ENCODE measurements at regions not wholly inside any gene's neighbourhood (a gene's known extent, or its start where the extent isn't known, plus 50 kb on each side); places are given as distances from the start of the nearest gene placed in this dataset.

GRCh38 chr2:128384956-128385355, 66.3 kb upstream of the HS6ST1 start:
- Histone ChIP-seq H2AFZ (replicated peaks) (no peak overlapping the region), H3K79me2 (ENCODE audit: low read depth) (no peaks in the 10 kb centered on the region), H4K20me1 (ENCODE audit: low read depth) (no peaks in the 10 kb centered on the region), H3K4me3 (no peak overlapping the region), H3K27ac (no peak overlapping the region), H3K4me1 (peaks cover 20% of the 10 kb centered on the region), H3K36me3 (no peaks in the 10 kb centered on the region), H3K4me2 (no peak overlapping the region), H3K9me3 (ENCODE audit: low read depth) (no peaks in the 10 kb centered on the region), H3K9ac (no peak overlapping the region), H3K27me3 (no peaks in the 10 kb centered on the region), H3F3A (ENCODE audit: low read depth) (peaks cover under 1% of the 10 kb centered on the region)
- TF ChIP-seq EZH2 (IDR thresholded peaks at IDR 0.05), result no peak
- TF ChIP-seq EZH2phosphoT487 (IDR thresholded peaks at IDR 0.05), result no peak
- TF ChIP-seq CTCF (IDR thresholded peaks at IDR 0.05), result no peak
- Mint-ChIP-seq H3K36me3 (no peaks in the 10 kb centered on the region), H3K4me1 (peaks cover 40% of the 10 kb centered on the region), H3K27me3 (ENCODE audit: insufficient read depth, low read depth) (peaks cover 11% of the 10 kb centered on the region), H3K9me3 (peaks cover 12% of the 10 kb centered on the region), H3K4me3 (peak overlapping the region; percentile 21), H3K27ac (no peak overlapping the region)
- DNase-seq (ENCODE audit: low spot score), result no peak

GRCh38 chr2:128385365-128385764, 66.7 kb upstream of the HS6ST1 start:
- Histone ChIP-seq H3K27ac (no peak overlapping the region), H3F3A (ENCODE audit: low read depth) (no peaks in the 10 kb centered on the region), H3K9ac (no peak overlapping the region), H3K4me2 (no peak overlapping the region), H3K79me2 (ENCODE audit: low read depth) (no peaks in the 10 kb centered on the region), H3K4me3 (no peak overlapping the region), H3K9me3 (ENCODE audit: low read depth) (no peaks in the 10 kb centered on the region), H4K20me1 (ENCODE audit: low read depth) (no peaks in the 10 kb centered on the region), H3K27me3 (no peaks in the 10 kb centered on the region), H3K36me3 (no peaks in the 10 kb centered on the region), H3K4me1 (peaks cover 16% of the 10 kb centered on the region), H2AFZ (replicated peaks) (no peak overlapping the region)
- DNase-seq (ENCODE audit: low spot score), result no peak
- Mint-ChIP-seq H3K4me3 (no peak overlapping the region), H3K36me3 (no peaks in the 10 kb centered on the region), H3K27ac (no peak overlapping the region), H3K27me3 (ENCODE audit: insufficient read depth, low read depth) (peaks cover 11% of the 10 kb centered on the region), H3K4me1 (peaks cover 39% of the 10 kb centered on the region), H3K9me3 (peaks cover 12% of the 10 kb centered on the region)
- TF ChIP-seq EZH2phosphoT487 (IDR thresholded peaks at IDR 0.05) (no peak), EZH2 (IDR thresholded peaks at IDR 0.05) (no peak), CTCF (IDR thresholded peaks at IDR 0.05) (no peak)

- Mint-ChIP-seq H3K36me3 (no peaks in the 10 kb centered on the region), H3K27me3 (ENCODE audit: insufficient read depth, low read depth) (peaks cover 9% of the 10 kb centered on the region), H3K27ac (no peak overlapping the region), H3K4me1 (peaks cover 41% of the 10 kb centered on the region), H3K9me3 (peaks cover 12% of the 10 kb centered on the region), H3K4me3 (no peak overlapping the region)
- DNase-seq (ENCODE audit: low spot score), result no peak
- Histone ChIP-seq H3K4me3 (no peak overlapping the region), H3K27ac (no peak overlapping the region), H3K79me2 (ENCODE audit: low read depth) (no peaks in the 10 kb centered on the region), H3K9ac (no peak overlapping the region), H2AFZ (replicated peaks) (no peak overlapping the region), H3K27me3 (no peaks in the 10 kb centered on the region), H3K36me3 (no peaks in the 10 kb centered on the region), H3K9me3 (ENCODE audit: low read depth) (no peaks in the 10 kb centered on the region), H3F3A (ENCODE audit: low read depth) (no peaks in the 10 kb centered on the region), H3K4me2 (no peak overlapping the region), H4K20me1 (ENCODE audit: low read depth) (no peaks in the 10 kb centered on the region), H3K4me1 (peaks cover 13% of the 10 kb centered on the region)
- TF ChIP-seq EZH2phosphoT487 (IDR thresholded peaks at IDR 0.05) (no peak), CTCF (IDR thresholded peaks at IDR 0.05) (no peak), EZH2 (IDR thresholded peaks at IDR 0.05) (no peak)
Measured at GRCh38 chr2:128386066-128386465, 67.4 kb upstream of the HS6ST1 start.

Measured in neural progenitor cell (in vitro differentiated cells).